Gastroesophageal sphincter (tissue), 3 donors: ENCODE measurements at regions not wholly inside any gene's neighbourhood (a gene's known extent, or its start where the extent isn't known, plus 50 kb on each side); places are given as distances from the start of the nearest gene placed in this dataset.
"Not testable (repeated sequence)": the region's sequence is repeated elsewhere in the genome, so short reads cannot be mapped to it uniquely, and the experiment has no call there.

Experiments
- CTCF ChIP-seq, 4 experiments: fragments of 200-600 bp in 2 of 4; fragments of 450-650 bp in 2 of 4; sonication (generic) in 1 of 4; IDR thresholded peaks; one replicate each; pipeline ENCODE4 v1.5.1; 2017 to 2019; ENCODE audit warnings: antibody characterized with exemption in 4 of 4, mild to moderate bottlenecking in 2 of 4, moderate library complexity in 2 of 4
- EP300 ChIP-seq: sonication (generic); formaldehyde crosslinking; IDR thresholded peaks from one replicate; pipeline ENCODE4 v1.6.1; 2017; ENCODE audit warnings: antibody characterized with exemption, mild to moderate bottlenecking
- POLR2A ChIP-seq, 2 donors: fragments of 450-650 bp; IDR thresholded peaks; one replicate each; pipeline ENCODE4 v1.6.1; 2017; ENCODE audit warnings: antibody characterized with exemption in 2 of 2, mild to moderate bottlenecking in 2 of 2, moderate library complexity in 1 of 2

DNA sequence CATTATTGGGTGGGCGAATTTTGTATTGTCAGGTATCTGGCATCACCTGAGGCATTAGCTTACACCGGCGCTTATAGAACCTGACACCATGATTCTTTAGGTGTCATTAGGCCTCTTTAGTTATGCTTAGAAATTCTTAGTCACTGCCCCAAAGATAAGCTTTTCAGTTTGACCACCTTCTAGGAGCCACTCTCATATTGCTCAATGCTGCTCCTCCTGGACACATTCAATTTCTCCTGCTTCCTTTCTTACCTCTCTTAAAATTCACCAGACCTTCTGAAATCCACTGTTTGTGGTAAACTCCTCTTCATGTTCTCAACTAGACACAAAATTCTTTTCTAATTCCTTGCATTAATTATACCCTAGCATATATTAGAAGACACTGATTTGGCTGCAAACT lies 93.9 kb upstream of the NOX4 start:
- not testable (repeated sequence) for TF ChIP-seq CTCF (IDR thresholded peaks at IDR 0.05); EP300; POLR2A (IDR thresholded peaks at IDR 0.05)
